ENCODE measurements at regions not wholly inside any gene's neighbourhood (a gene's known extent, or its start where the extent isn't known, plus 50 kb on each side); places are given as distances from the start of the nearest gene placed in this dataset.
"Not testable (repeated sequence)": the region's sequence is repeated elsewhere in the genome, so short reads cannot be mapped to it uniquely, and the experiment has no call there.

GRCh38 chr10:36452851-36453250 lies 672.5 kb upstream of the ANKRD30A start:
- intact Hi-C loops (cut with micrococcal nuclease), result no loop called here

- intact Hi-C loops (cut with micrococcal nuclease), result no loop called here
Observed at GRCh38 chr10:36451391-36451970, 673.9 kb upstream of the ANKRD30A start.

- intact Hi-C loops (cut with micrococcal nuclease), result no loop called here
Observed at GRCh38 chr10:36450380-36450779, 675.0 kb upstream of the ANKRD30A start.

- intact Hi-C loops (cut with micrococcal nuclease), result no loop called here
Observed at GRCh38 chr10:36448760-36449691, 676.4 kb upstream of the ANKRD30A start.

GRCh38 chr10:36446881-36447280 lies 678.5 kb upstream of the ANKRD30A start:
- intact Hi-C loops (cut with micrococcal nuclease), result no loop called here

GRCh38 chr10:36443233-36443632 lies 682.2 kb upstream of the ANKRD30A start:
- intact Hi-C loops (cut with micrococcal nuclease), result no loop called here

GRCh38 chr10:36441557-36441956 lies 683.8 kb upstream of the ANKRD30A start:
- intact Hi-C loops (cut with micrococcal nuclease), result no loop called here

GRCh38 chr10:36440539-36440938 lies 684.9 kb upstream of the ANKRD30A start:
- intact Hi-C loops (cut with micrococcal nuclease), result no loop called here

- intact Hi-C loops (cut with micrococcal nuclease), result no loop called here
Observed at GRCh38 chr10:36437367-36437766, 688.0 kb upstream of the ANKRD30A start.

- intact Hi-C loops (cut with micrococcal nuclease), result no loop called here
Observed at GRCh38 chr10:36428507-36428906, 696.9 kb upstream of the ANKRD30A start.

- intact Hi-C loops (cut with micrococcal nuclease), result no loop called here
Observed at GRCh38 chr10:36425131-36425797, 700.1 kb upstream of the ANKRD30A start.

GRCh38 chr10:36424502-36424901 lies 700.9 kb upstream of the ANKRD30A start:
- intact Hi-C loops (cut with micrococcal nuclease), result no loop called here

- intact Hi-C loops (cut with micrococcal nuclease), result no loop called here
Observed at GRCh38 chr10:36423821-36424248, 701.6 kb upstream of the ANKRD30A start.

- intact Hi-C loops (cut with micrococcal nuclease), result no loop called here
Observed at GRCh38 chr10:36421992-36422391, 703.4 kb upstream of the ANKRD30A start.

- intact Hi-C loops (cut with micrococcal nuclease), result no loop called here
Observed at GRCh38 chr10:36416513-36416912, 708.9 kb upstream of the ANKRD30A start.

- intact Hi-C loops (cut with micrococcal nuclease), result no loop called here
Observed at GRCh38 chr10:36412942-36413341, 712.5 kb upstream of the ANKRD30A start.

- intact Hi-C loops (cut with micrococcal nuclease), result not testable (repeated sequence)
Observed at GRCh38 chr10:36400238-36400637, 725.2 kb upstream of the ANKRD30A start.

- intact Hi-C loops (cut with micrococcal nuclease), result no loop called here
Observed at GRCh38 chr10:36393801-36394200, 731.6 kb upstream of the ANKRD30A start.

- intact Hi-C loops (cut with micrococcal nuclease), result no loop called here
Observed at GRCh38 chr10:36391405-36391804, 734.0 kb upstream of the ANKRD30A start.

GRCh38 chr10:36390221-36390620 lies 735.2 kb upstream of the ANKRD30A start:
- intact Hi-C loops (cut with micrococcal nuclease), result no loop called here

GRCh38 chr10:36388166-36388565 lies 737.2 kb upstream of the ANKRD30A start:
- intact Hi-C loops (cut with micrococcal nuclease), result no loop called here

GRCh38 chr10:36385693-36386092 lies 739.7 kb upstream of the ANKRD30A start:
- intact Hi-C loops (cut with micrococcal nuclease), result no loop called here

All from T-helper 1 cell treated with Interleukin-12 subunit alpha and Interleukin-12 subunit beta and Interleukin-4 antibody, amounts not matched to agents 30 ng/mL and 1 ng/mL, for 36 hours (primary cell).